ENCODE measurements at regions not wholly inside any gene's neighbourhood (a gene's known extent, or its start where the extent isn't known, plus 50 kb on each side); places are given as distances from the start of the nearest gene placed in this dataset.

DNA sequence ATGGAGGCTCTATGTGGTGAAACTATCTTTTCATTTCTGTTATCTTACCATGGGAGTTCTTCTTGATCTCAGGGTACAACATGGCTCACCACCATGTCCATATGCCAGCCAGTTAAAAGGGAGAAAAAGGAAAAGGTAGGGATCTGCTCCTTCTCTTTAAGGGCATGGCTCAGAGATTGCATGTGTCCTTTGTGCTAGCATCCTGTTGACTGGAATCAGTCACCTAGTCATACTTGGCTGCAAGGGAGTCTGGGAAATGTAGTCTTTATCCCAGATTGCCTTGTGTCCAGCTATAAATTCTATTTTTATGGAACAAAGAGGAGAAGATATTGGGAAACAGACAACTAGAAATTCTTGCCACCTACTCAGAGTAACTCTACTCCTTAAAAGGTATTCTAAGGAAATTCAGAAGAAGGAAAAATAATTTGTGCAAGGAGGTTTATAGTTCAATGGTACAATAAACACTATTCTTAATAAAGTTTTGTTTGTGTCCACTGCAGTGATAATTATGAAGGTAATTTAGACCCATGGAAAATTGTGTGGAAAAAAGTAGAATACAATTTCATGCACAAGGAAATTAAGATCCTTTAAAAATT lies 86.4 kb upstream of the RPH3A start:
- TF ChIP-seq EZH2 (IDR thresholded peaks at IDR 0.05; ENCODE audit: insufficient read depth, poor library complexity, severe bottlenecking) (no peak), EZH2phosphoT487 (IDR thresholded peaks at IDR 0.05; ENCODE audit: insufficient read depth, low read depth) (no peak)
